A673 (cell line): ENCODE measurements at regions not wholly inside any gene's neighbourhood (a gene's known extent, or its start where the extent isn't known, plus 50 kb on each side); places are given as distances from the start of the nearest gene placed in this dataset.

Source experiments
- EZH2 ChIP-seq: fragments of 200-600 bp; sonication (generic); IDR thresholded peaks from 2 replicates; pipeline ENCODE4 v1.6.1; 2017; ENCODE audit warnings: borderline replicate concordance, low read depth, mild to moderate bottlenecking, mixed read lengths, antibody characterized with exemption, low read length; ENCODE audit not compliant: poor library complexity, severe bottlenecking
- TF ChIP-seq, protein P1 (sequence below): fragments of 300-800, 200-600 bp; sonication (generic); conservative IDR thresholded peaks from 2 replicates; pipeline ENCODE4 v1.5.1; 2017; ENCODE audit warnings: low read depth, mild to moderate bottlenecking, antibody characterized with exemption, low read length, moderate library complexity, mixed read lengths

DNA sequence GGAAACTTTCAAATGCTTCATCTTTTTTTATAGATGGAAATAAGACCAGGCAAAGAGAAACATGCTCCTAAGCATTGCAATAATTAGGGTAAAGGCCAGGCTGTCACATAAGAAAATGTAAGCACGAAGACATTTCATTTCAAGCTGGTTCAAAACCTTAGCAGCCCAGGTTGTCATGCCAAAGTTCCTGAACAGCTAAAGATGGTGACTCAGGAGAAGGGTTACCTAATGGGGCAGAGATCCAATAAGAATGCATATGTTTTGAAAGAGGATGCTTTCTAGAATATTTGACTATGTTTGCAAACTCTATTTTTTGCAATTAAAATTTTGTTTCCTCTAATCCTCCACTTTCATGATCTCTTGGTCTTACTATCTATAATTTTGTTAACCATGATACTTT, 65.6 kb upstream of the PHACTR2 start:
- TF ChIP-seq, protein P1, sequence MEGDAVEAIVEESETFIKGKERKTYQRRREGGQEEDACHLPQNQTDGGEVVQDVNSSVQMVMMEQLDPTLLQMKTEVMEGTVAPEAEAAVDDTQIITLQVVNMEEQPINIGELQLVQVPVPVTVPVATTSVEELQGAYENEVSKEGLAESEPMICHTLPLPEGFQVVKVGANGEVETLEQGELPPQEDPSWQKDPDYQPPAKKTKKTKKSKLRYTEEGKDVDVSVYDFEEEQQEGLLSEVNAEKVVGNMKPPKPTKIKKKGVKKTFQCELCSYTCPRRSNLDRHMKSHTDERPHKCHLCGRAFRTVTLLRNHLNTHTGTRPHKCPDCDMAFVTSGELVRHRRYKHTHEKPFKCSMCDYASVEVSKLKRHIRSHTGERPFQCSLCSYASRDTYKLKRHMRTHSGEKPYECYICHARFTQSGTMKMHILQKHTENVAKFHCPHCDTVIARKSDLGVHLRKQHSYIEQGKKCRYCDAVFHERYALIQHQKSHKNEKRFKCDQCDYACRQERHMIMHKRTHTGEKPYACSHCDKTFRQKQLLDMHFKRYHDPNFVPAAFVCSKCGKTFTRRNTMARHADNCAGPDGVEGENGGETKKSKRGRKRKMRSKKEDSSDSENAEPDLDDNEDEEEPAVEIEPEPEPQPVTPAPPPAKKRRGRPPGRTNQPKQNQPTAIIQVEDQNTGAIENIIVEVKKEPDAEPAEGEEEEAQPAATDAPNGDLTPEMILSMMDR, result no peak
- TF ChIP-seq EZH2, result no peak
